ENCODE measurements at regions not wholly inside any gene's neighbourhood (a gene's known extent, or its start where the extent isn't known, plus 50 kb on each side); places are given as distances from the start of the nearest gene placed in this dataset.

DNA sequence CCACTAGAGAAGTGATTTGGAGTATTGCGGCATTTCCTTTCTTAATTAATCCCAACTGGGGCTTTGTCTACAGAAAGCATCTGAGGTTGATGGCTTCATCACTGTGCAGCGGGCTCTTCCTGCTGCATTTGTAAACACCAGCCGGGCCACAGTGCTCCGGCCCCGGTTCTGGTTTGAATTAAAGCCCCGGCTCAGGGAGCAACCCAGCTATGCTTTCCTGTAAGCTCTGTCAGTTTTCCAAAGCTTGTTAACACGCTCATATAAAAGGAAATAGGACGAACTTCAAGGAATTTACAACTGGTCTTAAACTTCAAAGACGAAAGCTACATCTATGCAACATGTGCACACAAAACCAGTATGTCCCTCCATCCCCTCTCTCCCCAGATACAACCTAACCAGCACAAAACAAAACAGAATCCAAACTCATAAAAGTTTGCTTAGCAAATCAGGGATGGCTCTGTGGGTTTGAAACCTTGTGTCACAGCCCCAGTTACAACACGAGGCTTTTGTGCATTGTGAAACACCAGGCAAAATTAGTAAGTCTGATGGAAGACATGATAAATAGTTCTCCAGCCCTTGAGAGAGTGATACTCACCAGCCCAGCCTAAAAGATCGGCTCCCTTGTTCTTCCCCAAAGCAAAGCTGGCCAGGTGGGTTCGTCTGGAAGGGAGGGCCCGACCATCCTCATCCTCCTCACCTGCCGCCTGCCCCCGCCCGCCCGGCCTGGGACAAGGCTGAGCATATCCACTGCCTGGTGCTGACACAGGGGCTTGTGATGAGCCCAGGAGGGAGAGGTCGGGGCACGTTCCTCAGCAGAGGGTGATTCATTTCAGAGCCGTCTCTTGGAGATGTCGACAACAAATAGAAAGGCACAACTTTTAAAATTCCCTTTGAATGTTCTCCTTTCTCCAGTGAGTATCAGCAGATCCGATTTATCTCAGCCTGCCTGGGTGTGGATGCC is 197.9 kb downstream of the TFAP2C start:
- DNase-seq (ENCODE audit: low spot score in 2 of 2): peak in 1 of 2 donors; percentile 86
- peak overlapping the region; percentile 95 for H3K27ac ChIP-seq
- H3K4me3 ChIP-seq: peak overlapping the region; percentile 26
- H3K9me3 ChIP-seq: no peaks in the 10 kb centered on the region
- 11% methylated on average over 12 of the region's 22 CpGs for WGBS
- TF ChIP-seq POLR2AphosphoS5 (IDR thresholded peaks at IDR 0.05) (peak in 2 of 3 donors; percentile 40 to 63), EP300 (IDR thresholded peaks at IDR 0.05) (no peak), POLR2A (IDR thresholded peaks at IDR 0.05) (peak in 1 of 2 donors; percentile 49)
- TF ChIP-seq, protein P1, sequence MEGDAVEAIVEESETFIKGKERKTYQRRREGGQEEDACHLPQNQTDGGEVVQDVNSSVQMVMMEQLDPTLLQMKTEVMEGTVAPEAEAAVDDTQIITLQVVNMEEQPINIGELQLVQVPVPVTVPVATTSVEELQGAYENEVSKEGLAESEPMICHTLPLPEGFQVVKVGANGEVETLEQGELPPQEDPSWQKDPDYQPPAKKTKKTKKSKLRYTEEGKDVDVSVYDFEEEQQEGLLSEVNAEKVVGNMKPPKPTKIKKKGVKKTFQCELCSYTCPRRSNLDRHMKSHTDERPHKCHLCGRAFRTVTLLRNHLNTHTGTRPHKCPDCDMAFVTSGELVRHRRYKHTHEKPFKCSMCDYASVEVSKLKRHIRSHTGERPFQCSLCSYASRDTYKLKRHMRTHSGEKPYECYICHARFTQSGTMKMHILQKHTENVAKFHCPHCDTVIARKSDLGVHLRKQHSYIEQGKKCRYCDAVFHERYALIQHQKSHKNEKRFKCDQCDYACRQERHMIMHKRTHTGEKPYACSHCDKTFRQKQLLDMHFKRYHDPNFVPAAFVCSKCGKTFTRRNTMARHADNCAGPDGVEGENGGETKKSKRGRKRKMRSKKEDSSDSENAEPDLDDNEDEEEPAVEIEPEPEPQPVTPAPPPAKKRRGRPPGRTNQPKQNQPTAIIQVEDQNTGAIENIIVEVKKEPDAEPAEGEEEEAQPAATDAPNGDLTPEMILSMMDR (IDR thresholded peaks at IDR 0.05): no peak
- no peaks in the 10 kb centered on the region for H3K36me3 ChIP-seq
- H3K4me1 ChIP-seq: peaks cover 36% of the 10 kb centered on the region
- peaks cover 4% of the 10 kb centered on the region for H3K27me3 ChIP-seq

GRCh38 chr20:56827763-56828162 is 198.7 kb downstream of the TFAP2C start:
- Histone ChIP-seq H3K4me3 (peak overlapping the region; percentile 26), H3K27ac (peak overlapping the region; percentile 95), H3K9me3 (no peaks in the 10 kb centered on the region), H3K4me1 (peaks cover 36% of the 10 kb centered on the region), H3K36me3 (no peaks in the 10 kb centered on the region), H3K27me3 (peaks cover 5% of the 10 kb centered on the region)
- 36% methylated on average over 14 of the region's 14 CpGs for WGBS
- DNase-seq (ENCODE audit: low spot score in 2 of 2): peak in 1 of 2 donors; percentile 80
- TF ChIP-seq POLR2AphosphoS5 (IDR thresholded peaks at IDR 0.05) (no peak), POLR2A (IDR thresholded peaks at IDR 0.05) (no peak), EP300 (IDR thresholded peaks at IDR 0.05) (no peak)
- TF ChIP-seq, protein P1 (IDR thresholded peaks at IDR 0.05): no peak

DNA sequence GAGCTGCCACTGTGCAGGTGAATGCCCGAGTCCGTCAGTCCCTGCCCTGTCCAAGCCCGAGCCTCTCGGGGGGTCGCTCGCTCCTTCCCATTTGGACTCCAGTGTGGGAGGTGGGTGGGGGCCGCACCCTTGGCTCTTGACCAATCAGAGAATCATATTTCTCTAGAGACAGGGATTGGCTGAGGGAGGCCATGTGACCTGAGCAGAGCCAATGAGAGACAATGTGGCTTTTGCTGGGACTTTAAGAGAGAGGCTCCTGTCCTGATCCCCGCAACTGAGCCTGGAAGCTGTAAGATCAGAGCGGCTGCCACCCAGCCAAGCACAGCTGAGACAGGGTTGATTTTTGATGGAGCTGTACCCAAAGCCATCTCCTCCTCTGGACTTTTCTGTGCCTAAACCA is 199.3 kb downstream of the TFAP2C start:
- no peaks in the 10 kb centered on the region for H3K9me3 ChIP-seq
- 67% methylated on average over 9 of the region's 9 CpGs for WGBS
- no peak overlapping the region for H3K4me3 ChIP-seq
- TF ChIP-seq POLR2AphosphoS5 (IDR thresholded peaks at IDR 0.05) (no peak), POLR2A (IDR thresholded peaks at IDR 0.05) (no peak), EP300 (IDR thresholded peaks at IDR 0.05) (no peak)
- TF ChIP-seq, protein P1 (IDR thresholded peaks at IDR 0.05): no peak
- peaks cover 9% of the 10 kb centered on the region for H3K27me3 ChIP-seq
- H3K27ac ChIP-seq: peak overlapping the region; percentile 95
- no peak for DNase-seq (ENCODE audit: low spot score in 2 of 2)
- H3K4me1 ChIP-seq: peaks cover 36% of the 10 kb centered on the region
- H3K36me3 ChIP-seq: no peaks in the 10 kb centered on the region

DNA sequence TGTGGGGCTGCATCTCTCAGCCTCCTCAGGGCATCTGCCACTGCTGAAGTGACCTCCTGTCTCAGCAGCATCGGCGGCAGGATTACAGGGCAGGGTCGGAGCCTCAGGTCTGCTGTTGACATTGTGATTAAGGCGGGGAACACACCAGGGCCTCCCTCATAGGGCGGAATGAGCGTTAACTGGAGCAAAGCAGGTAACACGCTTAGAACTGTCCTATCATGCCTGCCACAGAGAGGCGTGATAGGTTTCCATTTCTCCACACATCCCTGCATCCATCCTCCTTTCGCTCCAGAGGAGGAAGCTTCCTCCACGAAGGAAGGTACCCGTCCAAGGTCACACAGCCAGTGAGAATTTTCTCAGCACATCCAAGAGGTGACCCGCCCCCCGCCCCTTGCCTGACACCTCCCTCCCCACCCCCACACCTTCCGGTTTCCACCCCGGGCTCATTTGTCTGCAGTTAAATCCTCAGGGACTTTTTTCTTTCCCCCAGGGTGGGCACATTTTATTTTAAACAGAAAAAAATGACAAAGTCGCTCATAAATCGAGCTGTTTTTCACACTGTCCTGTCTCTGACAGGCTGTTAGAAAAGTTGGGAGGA is 200.8 kb downstream of the TFAP2C start:
- peaks cover 36% of the 10 kb centered on the region for H3K4me1 ChIP-seq
- H3K27me3 ChIP-seq: peaks cover 9% of the 10 kb centered on the region
- H3K4me3 ChIP-seq: no peak overlapping the region
- H3K36me3 ChIP-seq: no peaks in the 10 kb centered on the region
- WGBS: 40% methylated on average over 17 of the region's 17 CpGs
- TF ChIP-seq POLR2A (IDR thresholded peaks at IDR 0.05) (no peak), POLR2AphosphoS5 (IDR thresholded peaks at IDR 0.05) (no peak), EP300 (IDR thresholded peaks at IDR 0.05) (no peak)
- TF ChIP-seq, protein P1 (IDR thresholded peaks at IDR 0.05): no peak
- DNase-seq (ENCODE audit: low spot score in 2 of 2): no peak
- H3K9me3 ChIP-seq: no peaks in the 10 kb centered on the region
- H3K27ac ChIP-seq: no peak overlapping the region

- Histone ChIP-seq H3K9me3 (no peaks in the 10 kb centered on the region), H3K4me1 (peaks cover 24% of the 10 kb centered on the region), H3K4me3 (no peak overlapping the region), H3K27me3 (peaks cover 9% of the 10 kb centered on the region), H3K36me3 (no peaks in the 10 kb centered on the region), H3K27ac (no peak overlapping the region)
- WGBS: 53% methylated on average over 4 of the region's 4 CpGs
- TF ChIP-seq EP300 (IDR thresholded peaks at IDR 0.05) (no peak), POLR2AphosphoS5 (IDR thresholded peaks at IDR 0.05) (no peak), POLR2A (IDR thresholded peaks at IDR 0.05) (no peak)
- TF ChIP-seq, protein P1 (IDR thresholded peaks at IDR 0.05): no peak
- DNase-seq (ENCODE audit: low spot score in 2 of 2): no peak
Observed at GRCh38 chr20:56831795-56832194, 202.7 kb downstream of the TFAP2C start.

Measured in suprapubic skin (tissue), 4 donors.